HepG2 (cell line): ENCODE measurements at regions not wholly inside any gene's neighbourhood (a gene's known extent, or its start where the extent isn't known, plus 50 kb on each side); places are given as distances from the start of the nearest gene placed in this dataset.
A peak's percentile ranks its signal among the peaks of the same experiment; 100 is the strongest.

ENCODE experiments used
- ARID5B ChIP-seq: IDR thresholded peaks from 2 replicates; pipeline ENCODE4 v1.4.0; 2020; ENCODE audit warnings: mild to moderate bottlenecking, missing genetic modification reagents
- FOXJ3 ChIP-seq: sonication (generic); formaldehyde crosslinking; IDR thresholded peaks from 2 replicates; pipeline ENCODE4 v1.4.0; 2020; ENCODE audit warnings: missing genetic modification reagents, mild to moderate bottlenecking, borderline replicate concordance
- RBM39 ChIP-seq: fragments of 200-400 bp; formaldehyde crosslinking; IDR thresholded peaks from one replicate; pipeline ENCODE4 v1.6.1; 2018; ENCODE audit warnings: antibody characterized with exemption, mild to moderate bottlenecking, low read depth, low read length; ENCODE audit not compliant: poor library complexity, severe bottlenecking
- RERE ChIP-seq: IDR thresholded peaks from 2 replicates; pipeline ENCODE4 v1.6.1; 2016; ENCODE audit warnings: low read depth, missing genetic modification reagents, missing compliant biosample characterization
- TFE3 ChIP-seq: IDR thresholded peaks from 2 replicates; pipeline ENCODE4 v1.6.1; 2016
- ZC3H4 ChIP-seq: sonication (generic); formaldehyde crosslinking; IDR thresholded peaks from 2 replicates; pipeline ENCODE4 v1.4.0; 2020; ENCODE audit warnings: missing genetic modification reagents, borderline replicate concordance
- ZFP1 ChIP-seq: IDR thresholded peaks from 2 replicates; pipeline ENCODE4 v1.6.1; 2016
- ZNF251 ChIP-seq: sonication (generic); formaldehyde crosslinking; IDR thresholded peaks from 2 replicates; pipeline ENCODE4 v1.9.0; 2021; ENCODE audit warnings: mild to moderate bottlenecking, missing genetic modification reagents
- ZNF264 ChIP-seq: sonication (generic); formaldehyde crosslinking; IDR thresholded peaks from 2 replicates; pipeline ENCODE4 v1.4.0; 2020; ENCODE audit warnings: missing genetic modification reagents
- ZNF639 ChIP-seq: conservative IDR thresholded peaks from 2 replicates; pipeline ENCODE4 v1.6.1; 2018; ENCODE audit warnings: missing genetic modification reagents
- ZNF670 ChIP-seq: sonication (generic); formaldehyde crosslinking; IDR thresholded peaks from 2 replicates; pipeline ENCODE4 v1.8.0; 2022; ENCODE audit warnings: mild to moderate bottlenecking, missing genetic modification reagents, borderline replicate concordance
- ZNF747 ChIP-seq: sonication (generic); formaldehyde crosslinking; IDR thresholded peaks from 2 replicates; pipeline ENCODE4 v1.8.1; 2023; ENCODE audit warnings: missing genetic modification reagents, mild to moderate bottlenecking, borderline replicate concordance
- ZNF780A ChIP-seq: sonication (generic); formaldehyde crosslinking; IDR thresholded peaks from 2 replicates; pipeline ENCODE4 v1.8.0; 2022; ENCODE audit warnings: mild to moderate bottlenecking, missing genetic modification reagents, moderate library complexity
- ZSCAN21 ChIP-seq: sonication (generic); formaldehyde crosslinking; IDR thresholded peaks from 2 replicates; pipeline ENCODE4 v1.8.0; 2022; ENCODE audit warnings: mild to moderate bottlenecking, missing genetic modification reagents, moderate library complexity, borderline replicate concordance

- TF ChIP-seq RERE (CRISPR knock-in tag) (peak; percentile 38; the same call in 1 of the 2 replicates), ZFP1 (CRISPR knock-in tag) (no peak), ZNF780A (no peak), ZC3H4 (CRISPR knock-in tag) (no peak), ZNF670 (CRISPR knock-in tag) (no peak), RBM39 (no peak), ZNF639 (CRISPR knock-in tag) (no peak), TFE3 (CRISPR knock-in tag) (peak; percentile 66; the same call in 1 of the 2 replicates), ZNF251 (CRISPR knock-in tag) (no peak), ARID5B (CRISPR knock-in tag) (peak; percentile 85), ZSCAN21 (CRISPR knock-in tag) (no peak), ZNF747 (CRISPR knock-in tag) (no peak), ZNF264 (CRISPR knock-in tag) (no peak), FOXJ3 (CRISPR knock-in tag) (no peak; the same call in 1 of the 2 replicates)
Measured at GRCh38 chr5:67815455-67816391, 399.8 kb upstream of the PIK3R1 start (continued).
